ENCODE measurements at regions not wholly inside any gene's neighbourhood (a gene's known extent, or its start where the extent isn't known, plus 50 kb on each side); places are given as distances from the start of the nearest gene placed in this dataset.

- no peak overlapping the region for H3K9ac ChIP-seq (ENCODE audit: low read length)
- H2AFZ ChIP-seq (ENCODE audit: low read length) = no peak overlapping the region
- peaks cover 5% of the 10 kb centered on the region for H3K4me1 ChIP-seq (ENCODE audit: low read length)
- no peaks in the 10 kb centered on the region for H3K9me2 ChIP-seq (replicated peaks; ENCODE audit: insufficient read depth, low read length)
- no peak for DNase-seq
- no peak overlapping the region for H3K4me2 ChIP-seq (ENCODE audit: low read depth, low read length, poor library complexity, severe bottlenecking)
- H3K27me3 ChIP-seq (ENCODE audit: low read length) = no peaks in the 10 kb centered on the region
- H3K27ac ChIP-seq (ENCODE audit: low read length) = no peak overlapping the region
- H4K20me1 ChIP-seq (ENCODE audit: insufficient read depth, low read depth, low read length) = no peaks in the 10 kb centered on the region
- H3K36me3 ChIP-seq (ENCODE audit: insufficient read depth, low read length) = no peaks in the 10 kb centered on the region
- H3K79me2 ChIP-seq (ENCODE audit: low read length) = no peaks in the 10 kb centered on the region
- H3K4me3 ChIP-seq (ENCODE audit: low read length) = no peak overlapping the region
- H3K9me3 ChIP-seq (ENCODE audit: low read length) = no peaks in the 10 kb centered on the region
Observed at GRCh38 chr2:228629251-228629650, 447.8 kb upstream of the SPHKAP start.

GRCh38 chr2:228628682-228629081 lies 447.2 kb upstream of the SPHKAP start:
- peaks cover 5% of the 10 kb centered on the region for H3K4me1 ChIP-seq (ENCODE audit: low read length)
- no peak overlapping the region for H2AFZ ChIP-seq (ENCODE audit: low read length)
- H3K9ac ChIP-seq (ENCODE audit: low read length) = no peak overlapping the region
- no peak overlapping the region for H3K27ac ChIP-seq (ENCODE audit: low read length)
- H4K20me1 ChIP-seq (ENCODE audit: insufficient read depth, low read depth, low read length) = no peaks in the 10 kb centered on the region
- no peak overlapping the region for H3K4me2 ChIP-seq (ENCODE audit: low read depth, low read length, poor library complexity, severe bottlenecking)
- no peaks in the 10 kb centered on the region for H3K79me2 ChIP-seq (ENCODE audit: low read length)
- no peak overlapping the region for H3K4me3 ChIP-seq (ENCODE audit: low read length)
- no peaks in the 10 kb centered on the region for H3K36me3 ChIP-seq (ENCODE audit: insufficient read depth, low read length)
- no peaks in the 10 kb centered on the region for H3K9me3 ChIP-seq (ENCODE audit: low read length)
- no peaks in the 10 kb centered on the region for H3K27me3 ChIP-seq (ENCODE audit: low read length)
- no peaks in the 10 kb centered on the region for H3K9me2 ChIP-seq (replicated peaks; ENCODE audit: insufficient read depth, low read length)
- DNase-seq = no peak

- Histone ChIP-seq H3K9me2 (replicated peaks; ENCODE audit: insufficient read depth, low read length) (no peaks in the 10 kb centered on the region), H3K27ac (ENCODE audit: low read length) (no peak overlapping the region), H3K79me2 (ENCODE audit: low read length) (no peaks in the 10 kb centered on the region), H3K9me3 (ENCODE audit: low read length) (no peaks in the 10 kb centered on the region), H3K4me3 (ENCODE audit: low read length) (no peak overlapping the region), H2AFZ (ENCODE audit: low read length) (no peak overlapping the region), H3K9ac (ENCODE audit: low read length) (no peak overlapping the region), H3K36me3 (ENCODE audit: insufficient read depth, low read length) (no peaks in the 10 kb centered on the region), H3K4me2 (ENCODE audit: low read depth, low read length, poor library complexity, severe bottlenecking) (no peak overlapping the region), H3K27me3 (ENCODE audit: low read length) (no peaks in the 10 kb centered on the region), H3K4me1 (ENCODE audit: low read length) (peaks cover 5% of the 10 kb centered on the region), H4K20me1 (ENCODE audit: insufficient read depth, low read depth, low read length) (no peaks in the 10 kb centered on the region)
- no peak for DNase-seq
Observed at GRCh38 chr2:228627510-228627909, 446.0 kb upstream of the SPHKAP start.

GRCh38 chr2:228625481-228625880 lies 444.0 kb upstream of the SPHKAP start:
- no peak overlapping the region for H3K4me2 ChIP-seq (ENCODE audit: low read depth, low read length, poor library complexity, severe bottlenecking)
- peaks cover 12% of the 10 kb centered on the region for H3K4me1 ChIP-seq (ENCODE audit: low read length)

GRCh38 chr2:228624733-228625132 lies 443.2 kb upstream of the SPHKAP start:
- H4K20me1 ChIP-seq (ENCODE audit: insufficient read depth, low read depth, low read length) = no peaks in the 10 kb centered on the region
- no peak overlapping the region for H3K4me2 ChIP-seq (ENCODE audit: low read depth, low read length, poor library complexity, severe bottlenecking)
- H3K4me1 ChIP-seq (ENCODE audit: low read length) = peaks cover 11% of the 10 kb centered on the region
- no peak overlapping the region for H3K4me3 ChIP-seq (ENCODE audit: low read length)
- H3K9me3 ChIP-seq (ENCODE audit: low read length) = no peaks in the 10 kb centered on the region
- no peak overlapping the region for H2AFZ ChIP-seq (ENCODE audit: low read length)
- no peak overlapping the region for H3K27ac ChIP-seq (ENCODE audit: low read length)
- no peaks in the 10 kb centered on the region for H3K9me2 ChIP-seq (replicated peaks; ENCODE audit: insufficient read depth, low read length)
- no peak overlapping the region for H3K9ac ChIP-seq (ENCODE audit: low read length)
- H3K36me3 ChIP-seq (ENCODE audit: insufficient read depth, low read length) = no peaks in the 10 kb centered on the region
- no peaks in the 10 kb centered on the region for H3K27me3 ChIP-seq (ENCODE audit: low read length)
- no peak for DNase-seq
- no peaks in the 10 kb centered on the region for H3K79me2 ChIP-seq (ENCODE audit: low read length)

More at GRCh38 chr2:228625481-228625880, 444.0 kb upstream of the SPHKAP start:
- H3K36me3 ChIP-seq (ENCODE audit: insufficient read depth, low read length) = no peaks in the 10 kb centered on the region
- H2AFZ ChIP-seq (ENCODE audit: low read length) = 0 out of 2 replicates have a peak overlapping the region, but pooled peaks have one; percentile 7
- no peak for DNase-seq
- no peaks in the 10 kb centered on the region for H3K79me2 ChIP-seq (ENCODE audit: low read length)
- no peaks in the 10 kb centered on the region for H3K27me3 ChIP-seq (ENCODE audit: low read length)
- H3K27ac ChIP-seq (ENCODE audit: low read length) = no peak overlapping the region
- H3K4me3 ChIP-seq (ENCODE audit: low read length) = no peak overlapping the region
- no peaks in the 10 kb centered on the region for H3K9me2 ChIP-seq (replicated peaks; ENCODE audit: insufficient read depth, low read length)
- H3K9ac ChIP-seq (ENCODE audit: low read length) = no peak overlapping the region
- H4K20me1 ChIP-seq (ENCODE audit: insufficient read depth, low read depth, low read length) = no peaks in the 10 kb centered on the region
- H3K9me3 ChIP-seq (ENCODE audit: low read length) = no peaks in the 10 kb centered on the region

GRCh38 chr2:228615496-228615895 lies 434.0 kb upstream of the SPHKAP start:
- no peak overlapping the region for H3K4me3 ChIP-seq (ENCODE audit: low read length)

GRCh38 chr2:228614741-228615140 lies 433.3 kb upstream of the SPHKAP start:
- H3K4me2 ChIP-seq (ENCODE audit: low read depth, low read length, poor library complexity, severe bottlenecking) = no peak overlapping the region
- H3K27me3 ChIP-seq (ENCODE audit: low read length) = no peaks in the 10 kb centered on the region
- H3K9me3 ChIP-seq (ENCODE audit: low read length) = no peaks in the 10 kb centered on the region
- H3K36me3 ChIP-seq (ENCODE audit: insufficient read depth, low read length) = no peaks in the 10 kb centered on the region
- no peaks in the 10 kb centered on the region for H4K20me1 ChIP-seq (ENCODE audit: insufficient read depth, low read depth, low read length)
- H3K27ac ChIP-seq (ENCODE audit: low read length) = 0 out of 2 replicates have a peak overlapping the region, but pooled peaks have one; percentile 5
- no peaks in the 10 kb centered on the region for H3K79me2 ChIP-seq (ENCODE audit: low read length)
- 0 out of 2 replicates have a peak overlapping the region, but pooled peaks have one; percentile 62 for H2AFZ ChIP-seq (ENCODE audit: low read length)
- DNase-seq = no peak
- H3K9ac ChIP-seq (ENCODE audit: low read length) = no peak overlapping the region
- H3K4me3 ChIP-seq (ENCODE audit: low read length) = no peak overlapping the region
- peaks cover 19% of the 10 kb centered on the region for H3K4me1 ChIP-seq (ENCODE audit: low read length)
- H3K9me2 ChIP-seq (replicated peaks; ENCODE audit: insufficient read depth, low read length) = no peaks in the 10 kb centered on the region

More at GRCh38 chr2:228615496-228615895, 434.0 kb upstream of the SPHKAP start:
- H3K4me1 ChIP-seq (ENCODE audit: low read length) = peaks cover 17% of the 10 kb centered on the region
- no peak overlapping the region for H3K9ac ChIP-seq (ENCODE audit: low read length)
- H3K4me2 ChIP-seq (ENCODE audit: low read depth, low read length, poor library complexity, severe bottlenecking) = no peak overlapping the region
- H3K36me3 ChIP-seq (ENCODE audit: insufficient read depth, low read length) = no peaks in the 10 kb centered on the region
- peak overlapping the region; percentile 5; the same call in 1 of the 2 replicates for H3K27ac ChIP-seq (ENCODE audit: low read length)
- 0 out of 2 replicates have a peak overlapping the region, but pooled peaks have one; percentile 34 for H2AFZ ChIP-seq (ENCODE audit: low read length)
- H3K79me2 ChIP-seq (ENCODE audit: low read length) = no peaks in the 10 kb centered on the region
- H4K20me1 ChIP-seq (ENCODE audit: insufficient read depth, low read depth, low read length) = no peaks in the 10 kb centered on the region
- H3K9me3 ChIP-seq (ENCODE audit: low read length) = no peaks in the 10 kb centered on the region
- H3K9me2 ChIP-seq (replicated peaks; ENCODE audit: insufficient read depth, low read length) = no peaks in the 10 kb centered on the region
- H3K27me3 ChIP-seq (ENCODE audit: low read length) = no peaks in the 10 kb centered on the region
- DNase-seq = no peak

GRCh38 chr2:228613133-228613850 lies 431.8 kb upstream of the SPHKAP start:
- H2AFZ ChIP-seq (ENCODE audit: low read length) = peak overlapping the region; percentile 83
- peaks cover 2% of the 10 kb centered on the region; the same call in 1 of the 2 replicates for H3K36me3 ChIP-seq (ENCODE audit: insufficient read depth, low read length)
- no peaks in the 10 kb centered on the region for H4K20me1 ChIP-seq (ENCODE audit: insufficient read depth, low read depth, low read length)
- H3K9ac ChIP-seq (ENCODE audit: low read length) = no peak overlapping the region
- peaks cover 2% of the 10 kb centered on the region for H3K9me3 ChIP-seq (ENCODE audit: low read length)
- no peak overlapping the region for H3K4me3 ChIP-seq (ENCODE audit: low read length)
- DNase-seq = no peak
- H3K9me2 ChIP-seq (replicated peaks; ENCODE audit: insufficient read depth, low read length) = no peaks in the 10 kb centered on the region
- H3K79me2 ChIP-seq (ENCODE audit: low read length) = no peaks in the 10 kb centered on the region
- H3K27me3 ChIP-seq (ENCODE audit: low read length) = no peaks in the 10 kb centered on the region
- H3K4me1 ChIP-seq (ENCODE audit: low read length) = peaks cover 20% of the 10 kb centered on the region
- H3K4me2 ChIP-seq (ENCODE audit: low read depth, low read length, poor library complexity, severe bottlenecking) = no peak overlapping the region
- H3K27ac ChIP-seq (ENCODE audit: low read length) = no peak overlapping the region

Data from Karpas-422 (cell line).